Neural cell (in vitro differentiated cells): ENCODE measurements at regions not wholly inside any gene's neighbourhood (a gene's known extent, or its start where the extent isn't known, plus 50 kb on each side); places are given as distances from the start of the nearest gene placed in this dataset.

Source experiments
- H2AFZ ChIP-seq: fragments of 200-600, 300-800 bp; sonication (generic), shearing (Covaris generic); 2 replicates; pipeline ENCODE4 v1.6.0; 2014; ENCODE audit warnings: low read depth, mild to moderate bottlenecking, antibody characterized with exemption, low read length, moderate library complexity
- H3F3A ChIP-seq: fragments of 200-600 bp; shearing (Covaris generic); 2 replicates; pipeline ENCODE4 v1.6.1; 2016; ENCODE audit warnings: mild to moderate bottlenecking, moderate library complexity, mixed read lengths, antibody characterized with exemption, low read length; ENCODE audit not compliant: insufficient read depth, poor library complexity, severe bottlenecking
- H3K27ac ChIP-seq: fragments of 200-600, 300-800 bp; sonication (generic), shearing (Covaris generic); 2 replicates; pipeline ENCODE4 v1.5.1; 2014; ENCODE audit warnings: mild to moderate bottlenecking, low read length, moderate library complexity
- H3K27me3 ChIP-seq: fragments of 300-800, 200-600 bp; sonication (generic), shearing (Covaris generic); 2 replicates; pipeline ENCODE4 v1.6.0; 2014; ENCODE audit warnings: mild to moderate bottlenecking, low read depth, low read length, moderate library complexity; ENCODE audit not compliant: insufficient read depth
- H3K36me3 ChIP-seq: fragments of 300-800, 200-600 bp; sonication (generic), shearing (Covaris generic); 2 replicates; pipeline ENCODE4 v1.5.1; 2014; ENCODE audit warnings: mild to moderate bottlenecking, antibody characterized with exemption, low read length, moderate library complexity; ENCODE audit not compliant: insufficient read depth
- H3K4me2 ChIP-seq: fragments of 300-800, 200-600 bp; sonication (generic), shearing (Covaris generic); 2 replicates; pipeline ENCODE4 v1.6.0; 2014; ENCODE audit warnings: mild to moderate bottlenecking, low read length
- H3K4me3 ChIP-seq: fragments of 300-800, 200-600 bp; sonication (generic), shearing (Covaris generic); 2 replicates; pipeline ENCODE4 v1.5.1; 2014; ENCODE audit warnings: mild to moderate bottlenecking, low read length, moderate library complexity
- H3K79me2 ChIP-seq: fragments of 200-600 bp; shearing (Covaris generic); replicated peaks from 2 replicates; pipeline ENCODE4 v1.6.0; 2014; ENCODE audit warnings: mild to moderate bottlenecking, low read length, moderate library complexity; ENCODE audit not compliant: insufficient read depth
- H3K9ac ChIP-seq: fragments of 300-800, 200-600 bp; sonication (generic), shearing (Covaris generic); 2 replicates; pipeline ENCODE4 v1.6.1; 2016; ENCODE audit warnings: mild to moderate bottlenecking, low read length, mixed read lengths
- H3K9me2 ChIP-seq: fragments of 200-600 bp; shearing (Covaris generic); 2 replicates; pipeline ENCODE4 v1.6.1; 2016; ENCODE audit warnings: mild to moderate bottlenecking, low read length, mixed read lengths; ENCODE audit not compliant: insufficient read depth
- H3K9me3 ChIP-seq: fragments of 200-600, 300-800 bp; sonication (generic), shearing (Covaris generic); 2 replicates; pipeline ENCODE4 v1.6.1; 2016; ENCODE audit warnings: mild to moderate bottlenecking, mixed run types, low read length, moderate library complexity, mixed read lengths
- H4K20me1 ChIP-seq: fragments of 200-600 bp; shearing (Covaris generic); 2 replicates; pipeline ENCODE4 v1.6.1; 2016; ENCODE audit warnings: mild to moderate bottlenecking, mixed run types; ENCODE audit not compliant: insufficient read depth
- CTCF ChIP-seq: fragments of 450-650 bp; IDR thresholded peaks from 2 replicates; pipeline ENCODE4 v1.5.1; 2014; ENCODE audit warnings: antibody characterized with exemption, mild to moderate bottlenecking, moderate library complexity; ENCODE audit not compliant: poor library complexity, severe bottlenecking
- EP300 ChIP-seq: fragments of 450-650 bp; conservative IDR thresholded peaks from 2 replicates; pipeline ENCODE4 v1.6.1; 2014; ENCODE audit warnings: antibody characterized with exemption, mild to moderate bottlenecking, moderate library complexity; ENCODE audit not compliant: poor library complexity, severe bottlenecking
- EZH2 ChIP-seq: fragments of 200-600, 300-800 bp; shearing (Covaris generic), sonication (generic); IDR thresholded peaks from 2 replicates; pipeline ENCODE4 v1.6.1; 2014; ENCODE audit warnings: antibody characterized with exemption, low read length, borderline replicate concordance, mild to moderate bottlenecking; ENCODE audit not compliant: insufficient read depth, poor library complexity, severe bottlenecking
- MXI1 ChIP-seq: fragments of 450-650 bp; conservative IDR thresholded peaks from 2 replicates; pipeline ENCODE4 v1.6.1; 2014; ENCODE audit warnings: antibody characterized with exemption, mild to moderate bottlenecking; ENCODE audit not compliant: poor library complexity, severe bottlenecking
- POLR2AphosphoS5 ChIP-seq: IDR thresholded peaks from 2 replicates; pipeline ENCODE4 v1.6.1; 2012
- RAD21 ChIP-seq: fragments of 450-650 bp; conservative IDR thresholded peaks from 2 replicates; pipeline ENCODE4 v1.6.1; 2014; ENCODE audit warnings: antibody characterized with exemption, mild to moderate bottlenecking, moderate library complexity
- REST ChIP-seq: IDR thresholded peaks from 2 replicates; pipeline ENCODE4 v1.6.1; 2012; ENCODE audit warnings: borderline replicate concordance
- SMC3 ChIP-seq: fragments of 450-650 bp; conservative IDR thresholded peaks from 2 replicates; pipeline ENCODE4 v1.6.1; 2014; ENCODE audit warnings: antibody characterized with exemption, mild to moderate bottlenecking, moderate library complexity; ENCODE audit not compliant: poor library complexity
- TAF1 ChIP-seq: IDR thresholded peaks from 2 replicates; pipeline ENCODE4 v1.6.1; 2012; ENCODE audit warnings: low read depth

- H2AFZ ChIP-seq, result no peak overlapping the region
- H3K27me3 ChIP-seq, result no peaks in the 10 kb centered on the region
These were observed 500.1 kb downstream of the GATA3 start for GRCh38 chr10:8554574-8554973.

GRCh38 chr10:8556321-8556720 is 501.8 kb downstream of the GATA3 start:
- Histone ChIP-seq H3K36me3 (no peaks in the 10 kb centered on the region), H3K27ac (no peak overlapping the region), H3K9ac (no peak overlapping the region), H3F3A (no peaks in the 10 kb centered on the region), H3K9me3 (no peaks in the 10 kb centered on the region), H2AFZ (no peak overlapping the region), H4K20me1 (no peaks in the 10 kb centered on the region), H3K4me3 (no peak overlapping the region), H3K9me2 (no peaks in the 10 kb centered on the region), H3K79me2 (no peaks in the 10 kb centered on the region), H3K27me3 (no peaks in the 10 kb centered on the region), H3K4me2 (no peak overlapping the region)
- TF ChIP-seq EP300, result no peak
- no peak for TF ChIP-seq REST
- no peak for TF ChIP-seq RAD21
- no peak for TF ChIP-seq POLR2AphosphoS5
- no peak for TF ChIP-seq CTCF
- TF ChIP-seq MXI1, result no peak

More at GRCh38 chr10:8554574-8554973, 500.1 kb downstream of the GATA3 start:
- Histone ChIP-seq H3K4me2 (no peak overlapping the region), H3F3A (no peaks in the 10 kb centered on the region), H3K9me3 (no peaks in the 10 kb centered on the region), H4K20me1 (no peaks in the 10 kb centered on the region), H3K27ac (no peak overlapping the region), H3K4me3 (no peak overlapping the region), H3K36me3 (no peaks in the 10 kb centered on the region), H3K9ac (no peak overlapping the region), H3K79me2 (no peaks in the 10 kb centered on the region), H3K9me2 (no peaks in the 10 kb centered on the region)
- TF ChIP-seq POLR2AphosphoS5, result no peak
- no peak for TF ChIP-seq REST
- no peak for TF ChIP-seq CTCF
- TF ChIP-seq RAD21, result no peak
- no peak for TF ChIP-seq EZH2
- no peak for TF ChIP-seq MXI1
- no peak for TF ChIP-seq EP300
- no peak for TF ChIP-seq TAF1
- TF ChIP-seq SMC3, result no peak
